Endothelial cell of umbilical vein (primary cell): ENCODE measurements at regions not wholly inside any gene's neighbourhood (a gene's known extent, or its start where the extent isn't known, plus 50 kb on each side); places are given as distances from the start of the nearest gene placed in this dataset.

Experiments used
- EZH2 ChIP-seq: IDR thresholded peaks from 2 replicates; pipeline ENCODE4 v1.6.1; 2012; ENCODE audit warnings: borderline replicate concordance, low read depth, mild to moderate bottlenecking, moderate library complexity, low read length, inconsistent platforms; ENCODE audit not compliant: severe bottlenecking
- FOS ChIP-seq: IDR thresholded peaks from 2 replicates; pipeline ENCODE4 v1.6.1; 2011; ENCODE audit warnings: mild to moderate bottlenecking, low read length, moderate library complexity, borderline replicate concordance; ENCODE audit not compliant: insufficient read depth
- JUN ChIP-seq: IDR thresholded peaks from 2 replicates; pipeline ENCODE4 v1.6.1; 2011; ENCODE audit warnings: borderline replicate concordance, low read depth; ENCODE audit not compliant: insufficient read length, insufficient read depth
- MYC ChIP-seq: IDR thresholded peaks from one replicate; pipeline ENCODE4 v1.6.1; 2011; ENCODE audit warnings: mild to moderate bottlenecking, low read depth, low read length
- POLR2A ChIP-seq: IDR thresholded peaks from 2 replicates; pipeline ENCODE4 v1.6.1; 2012; ENCODE audit warnings: low read depth, mild to moderate bottlenecking, control low read depth, low read length
- POLR2AphosphoS5 ChIP-seq: IDR thresholded peaks from 2 replicates; pipeline ENCODE4 v1.6.1; 2012; ENCODE audit warnings: low read depth, mild to moderate bottlenecking, control low read depth, low read length, moderate library complexity; ENCODE audit not compliant: insufficient read depth
- TF ChIP-seq, protein P1 (sequence below), 2 donors: IDR thresholded peaks; 1 replicate in 1 of 2; 2 replicates in 1 of 2; pipeline ENCODE4 v1.5.1; 2011; ENCODE audit warnings: low read length in 2 of 2, mild to moderate bottlenecking in 2 of 2, moderate library complexity in 2 of 2, control low read depth in 1 of 2, inconsistent platforms in 1 of 2, low read depth in 1 of 2; ENCODE audit not compliant: insufficient read depth in 1 of 2; ENCODE audit errors: extremely low read depth in 1 of 2
- TF ChIP-seq, protein P2 (sequence below): IDR thresholded peaks from 2 replicates; pipeline ENCODE4 v1.6.1; 2011; ENCODE audit not compliant: insufficient read depth, insufficient read length

DNA sequence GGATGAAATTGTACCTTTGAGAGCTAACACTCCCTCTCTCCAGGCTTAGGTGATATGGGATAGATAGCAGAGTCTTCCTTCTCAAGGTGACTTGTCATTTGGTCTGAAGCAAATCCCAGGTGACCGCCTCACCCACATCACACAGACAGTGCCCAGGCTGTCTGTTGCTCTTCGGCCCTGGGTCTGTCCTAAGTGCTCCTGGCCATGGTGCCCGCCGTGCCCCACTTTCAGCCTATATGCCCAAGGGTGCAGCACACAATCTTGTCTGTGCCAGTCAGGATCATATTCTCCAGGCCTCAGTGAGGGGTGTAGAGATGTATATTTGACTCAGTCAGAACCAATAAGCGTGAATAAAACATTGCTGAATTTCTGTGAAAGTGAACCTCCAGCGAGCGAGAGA, 326.8 kb downstream of the DYSF start:
- TF ChIP-seq, protein P1, sequence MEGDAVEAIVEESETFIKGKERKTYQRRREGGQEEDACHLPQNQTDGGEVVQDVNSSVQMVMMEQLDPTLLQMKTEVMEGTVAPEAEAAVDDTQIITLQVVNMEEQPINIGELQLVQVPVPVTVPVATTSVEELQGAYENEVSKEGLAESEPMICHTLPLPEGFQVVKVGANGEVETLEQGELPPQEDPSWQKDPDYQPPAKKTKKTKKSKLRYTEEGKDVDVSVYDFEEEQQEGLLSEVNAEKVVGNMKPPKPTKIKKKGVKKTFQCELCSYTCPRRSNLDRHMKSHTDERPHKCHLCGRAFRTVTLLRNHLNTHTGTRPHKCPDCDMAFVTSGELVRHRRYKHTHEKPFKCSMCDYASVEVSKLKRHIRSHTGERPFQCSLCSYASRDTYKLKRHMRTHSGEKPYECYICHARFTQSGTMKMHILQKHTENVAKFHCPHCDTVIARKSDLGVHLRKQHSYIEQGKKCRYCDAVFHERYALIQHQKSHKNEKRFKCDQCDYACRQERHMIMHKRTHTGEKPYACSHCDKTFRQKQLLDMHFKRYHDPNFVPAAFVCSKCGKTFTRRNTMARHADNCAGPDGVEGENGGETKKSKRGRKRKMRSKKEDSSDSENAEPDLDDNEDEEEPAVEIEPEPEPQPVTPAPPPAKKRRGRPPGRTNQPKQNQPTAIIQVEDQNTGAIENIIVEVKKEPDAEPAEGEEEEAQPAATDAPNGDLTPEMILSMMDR (IDR thresholded peaks at IDR 0.05; ENCODE audit: extremely low read depth in 1 of 2, insufficient read depth in 1 of 2, low read depth in 1 of 2, low read length in 2 of 2) = no peak
- TF ChIP-seq MYC = no peak
- no peak for TF ChIP-seq POLR2A
- no peak for TF ChIP-seq POLR2AphosphoS5
- TF ChIP-seq EZH2 = no peak
- TF ChIP-seq JUN = no peak
- TF ChIP-seq, protein P2, sequence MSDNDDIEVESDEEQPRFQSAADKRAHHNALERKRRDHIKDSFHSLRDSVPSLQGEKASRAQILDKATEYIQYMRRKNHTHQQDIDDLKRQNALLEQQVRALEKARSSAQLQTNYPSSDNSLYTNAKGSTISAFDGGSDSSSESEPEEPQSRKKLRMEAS = no peak
- TF ChIP-seq FOS = no peak
